ENCODE measurements at regions not wholly inside any gene's neighbourhood (a gene's known extent, or its start where the extent isn't known, plus 50 kb on each side); places are given as distances from the start of the nearest gene placed in this dataset.

- Mint-ChIP-seq H3K4me1 (no peaks in the 10 kb centered on the region), H3K27ac (no peak overlapping the region), H3K9me3 (ENCODE audit: low read depth) (no peaks in the 10 kb centered on the region), H3K4me3 (no peak overlapping the region), H3K27me3 (no peaks in the 10 kb centered on the region), H3K36me3 (ENCODE audit: low read depth) (no peaks in the 10 kb centered on the region)
- ChIA-PET CTCF (interaction anchor here (0.6 kb wide), 1 partner anchor 1896 kb away, joined by 3 read pairs; no protein-coding TSS in a partner anchor), POLR2A (interaction anchor here (0.6 kb wide), 2 partner anchors 335 to 555 kb away, joined by 3 read pairs; no protein-coding TSS in a partner anchor)
- intact Hi-C loops (cut with DNase I, micrococcal nuclease) = no loop called here
- DNase-seq (no peak), ATAC-seq (no peak)
Measured at GRCh38 chr5:5799826-5800225, 377.3 kb downstream of the ICE1 start.

- no peaks in the 10 kb centered on the region for H3K27me3 Mint-ChIP-seq
- ChIA-PET POLR2A (interaction anchor here (0.6 kb wide), 2 partner anchors 336 to 556 kb away, joined by 3 read pairs; no protein-coding TSS in a partner anchor), CTCF (interaction anchor here (0.6 kb wide), 1 partner anchor 1896 kb away, joined by 3 read pairs; no protein-coding TSS in a partner anchor)
- H3K36me3 Mint-ChIP-seq (ENCODE audit: low read depth) = no peaks in the 10 kb centered on the region
- no peaks in the 10 kb centered on the region for H3K9me3 Mint-ChIP-seq (ENCODE audit: low read depth)
- no peak overlapping the region for H3K27ac Mint-ChIP-seq
- DNase-seq (no peak), ATAC-seq (no peak)
- intact Hi-C loops (cut with DNase I, micrococcal nuclease) = no loop called here
- H3K4me3 Mint-ChIP-seq = no peak overlapping the region
- no peaks in the 10 kb centered on the region for H3K4me1 Mint-ChIP-seq
Measured at GRCh38 chr5:5799229-5799628, 376.8 kb downstream of the ICE1 start.

GRCh38 chr5:5798462-5798861 lies 376.0 kb downstream of the ICE1 start:
- POLR2A ChIA-PET = no interaction called here
- CTCF ChIA-PET = no interaction called here
- ATAC-seq = no peak
- H3K27me3 Mint-ChIP-seq = no peaks in the 10 kb centered on the region
- DNase-seq = no peak
- H3K4me1 Mint-ChIP-seq = no peaks in the 10 kb centered on the region
- no peak overlapping the region for H3K4me3 Mint-ChIP-seq
- H3K27ac Mint-ChIP-seq = no peak overlapping the region
- intact Hi-C loops (cut with DNase I, micrococcal nuclease) = no loop called here
- no peaks in the 10 kb centered on the region for H3K36me3 Mint-ChIP-seq (ENCODE audit: low read depth)
- H3K9me3 Mint-ChIP-seq (ENCODE audit: low read depth) = no peaks in the 10 kb centered on the region

- no peak overlapping the region for H3K27ac Mint-ChIP-seq
- no peak for DNase-seq
- no peaks in the 10 kb centered on the region for H3K4me1 Mint-ChIP-seq
- ATAC-seq = no peak
- no peaks in the 10 kb centered on the region for H3K9me3 Mint-ChIP-seq (ENCODE audit: low read depth)
- no peaks in the 10 kb centered on the region for H3K27me3 Mint-ChIP-seq
- no peak overlapping the region for H3K4me3 Mint-ChIP-seq
- CTCF ChIA-PET = no interaction called here
- H3K36me3 Mint-ChIP-seq (ENCODE audit: low read depth) = no peaks in the 10 kb centered on the region
- POLR2A ChIA-PET = no interaction called here
- intact Hi-C loops (cut with DNase I, micrococcal nuclease) = no loop called here
Measured at GRCh38 chr5:5798041-5798440, 375.6 kb downstream of the ICE1 start.

GRCh38 chr5:5795074-5795771 lies 372.7 kb downstream of the ICE1 start:
- ChIA-PET CTCF (interaction anchor here (0.5 kb wide), 1 partner anchor 615 kb away, joined by 3 read pairs; no protein-coding TSS in a partner anchor), POLR2A (no interaction called here)
- intact Hi-C loops (cut with DNase I, micrococcal nuclease) = no loop called here
- no peaks in the 10 kb centered on the region for H3K9me3 Mint-ChIP-seq (ENCODE audit: low read depth)
- no peak overlapping the region for H3K4me3 Mint-ChIP-seq
- peaks cover 6% of the 10 kb centered on the region for H3K27me3 Mint-ChIP-seq
- no peak for ATAC-seq
- no peaks in the 10 kb centered on the region for H3K4me1 Mint-ChIP-seq
- H3K27ac Mint-ChIP-seq = no peak overlapping the region
- no peaks in the 10 kb centered on the region for H3K36me3 Mint-ChIP-seq (ENCODE audit: low read depth)
- DNase-seq = no peak

- ATAC-seq (no peak), DNase-seq (no peak)
- Mint-ChIP-seq H3K27me3 (peaks cover 6% of the 10 kb centered on the region), H3K27ac (no peak overlapping the region), H3K4me3 (no peak overlapping the region), H3K36me3 (ENCODE audit: low read depth) (no peaks in the 10 kb centered on the region), H3K9me3 (ENCODE audit: low read depth) (no peaks in the 10 kb centered on the region), H3K4me1 (no peaks in the 10 kb centered on the region)
- intact Hi-C loops (cut with DNase I, micrococcal nuclease) = no loop called here
- CTCF ChIA-PET = interaction anchor here (1.4 kb wide), 1 partner anchor 9 kb away, joined by 3 read pairs; no protein-coding TSS in a partner anchor
- POLR2A ChIA-PET = no interaction called here
Measured at GRCh38 chr5:5794118-5794560, 371.7 kb downstream of the ICE1 start.

GRCh38 chr5:5793242-5794117 lies 371.0 kb downstream of the ICE1 start:
- ATAC-seq = no peak
- H3K4me3 Mint-ChIP-seq = no peak overlapping the region
- peaks cover 6% of the 10 kb centered on the region for H3K27me3 Mint-ChIP-seq
- DNase-seq = no peak
- no peaks in the 10 kb centered on the region for H3K4me1 Mint-ChIP-seq
- H3K36me3 Mint-ChIP-seq (ENCODE audit: low read depth) = no peaks in the 10 kb centered on the region
- POLR2A ChIA-PET = no interaction called here
- intact Hi-C loops (cut with DNase I, micrococcal nuclease) = no loop called here
- no peaks in the 10 kb centered on the region for H3K9me3 Mint-ChIP-seq (ENCODE audit: low read depth)
- CTCF ChIA-PET = interaction anchor here (1.4 kb wide), 1 partner anchor 9 kb away, joined by 3 read pairs; no protein-coding TSS in a partner anchor
- H3K27ac Mint-ChIP-seq = no peak overlapping the region

GRCh38 chr5:5792106-5792505 lies 369.6 kb downstream of the ICE1 start:
- Mint-ChIP-seq H3K4me1 (no peaks in the 10 kb centered on the region), H3K27me3 (peaks cover 6% of the 10 kb centered on the region), H3K36me3 (ENCODE audit: low read depth) (no peaks in the 10 kb centered on the region), H3K9me3 (ENCODE audit: low read depth) (peaks cover 3% of the 10 kb centered on the region), H3K27ac (no peak overlapping the region), H3K4me3 (no peak overlapping the region)
- no peak for DNase-seq
- CTCF ChIA-PET = no interaction called here
- ATAC-seq = no peak
- intact Hi-C loops (cut with DNase I, micrococcal nuclease) = no loop called here
- POLR2A ChIA-PET = no interaction called here

- DNase-seq (no peak), ATAC-seq (no peak)
- H3K9me3 Mint-ChIP-seq (ENCODE audit: low read depth) = peaks cover 4% of the 10 kb centered on the region
- ChIA-PET CTCF (no interaction called here), POLR2A (no interaction called here)
- H3K27me3 Mint-ChIP-seq = peaks cover 6% of the 10 kb centered on the region
- intact Hi-C loops (cut with DNase I, micrococcal nuclease) = no loop called here
- H3K27ac Mint-ChIP-seq = no peak overlapping the region
- no peaks in the 10 kb centered on the region for H3K4me1 Mint-ChIP-seq
- no peak overlapping the region for H3K4me3 Mint-ChIP-seq
- no peaks in the 10 kb centered on the region for H3K36me3 Mint-ChIP-seq (ENCODE audit: low read depth)
Measured at GRCh38 chr5:5788793-5789192, 366.3 kb downstream of the ICE1 start.

- no peak overlapping the region for H3K27ac Mint-ChIP-seq
- no peaks in the 10 kb centered on the region for H3K36me3 Mint-ChIP-seq (ENCODE audit: low read depth)
- intact Hi-C loops (cut with DNase I, micrococcal nuclease) = no loop called here
- H3K9me3 Mint-ChIP-seq (ENCODE audit: low read depth) = peaks cover 4% of the 10 kb centered on the region
- POLR2A ChIA-PET = no interaction called here
- ATAC-seq (no peak), DNase-seq (no peak)
- H3K4me3 Mint-ChIP-seq = no peak overlapping the region
- H3K4me1 Mint-ChIP-seq = no peaks in the 10 kb centered on the region
- CTCF ChIA-PET = no interaction called here
- peaks cover 5% of the 10 kb centered on the region for H3K27me3 Mint-ChIP-seq
Measured at GRCh38 chr5:5787373-5787772, 364.9 kb downstream of the ICE1 start.

- Mint-ChIP-seq H3K27me3 (no peaks in the 10 kb centered on the region), H3K9me3 (ENCODE audit: low read depth) (peaks cover 4% of the 10 kb centered on the region), H3K27ac (no peak overlapping the region), H3K4me3 (no peak overlapping the region), H3K36me3 (ENCODE audit: low read depth) (no peaks in the 10 kb centered on the region), H3K4me1 (no peaks in the 10 kb centered on the region)
- DNase-seq (no peak), ATAC-seq (no peak)
- POLR2A ChIA-PET = no interaction called here
- intact Hi-C loops (cut with DNase I, micrococcal nuclease) = no loop called here
- CTCF ChIA-PET = interaction anchor here (0.9 to 1.4 kb wide), 2 partner anchors 10 to 20 kb away, joined by 3 read pairs; no protein-coding TSS in a partner anchor
Measured at GRCh38 chr5:5784101-5784500, 361.6 kb downstream of the ICE1 start.

- no peaks in the 10 kb centered on the region for H3K27me3 Mint-ChIP-seq
- DNase-seq = no peak
- no peak overlapping the region for H3K27ac Mint-ChIP-seq
- intact Hi-C loops (cut with DNase I, micrococcal nuclease) = no loop called here
- peaks cover 4% of the 10 kb centered on the region for H3K9me3 Mint-ChIP-seq (ENCODE audit: low read depth)
- no peaks in the 10 kb centered on the region for H3K36me3 Mint-ChIP-seq (ENCODE audit: low read depth)
- ChIA-PET CTCF (no interaction called here), POLR2A (interaction anchor here (0.5 kb wide), 1 partner anchor 853 kb away, joined by 3 read pairs; no protein-coding TSS in a partner anchor)
- no peak for ATAC-seq
- H3K4me1 Mint-ChIP-seq = no peaks in the 10 kb centered on the region
- no peak overlapping the region for H3K4me3 Mint-ChIP-seq
Measured at GRCh38 chr5:5783021-5783420, 360.5 kb downstream of the ICE1 start.

Measured in activated CD4-positive, alpha-beta T cell treated with anti-CD3 and anti-CD28 coated beads for 36 hours (primary cell).